SK-N-SH (cell line): ENCODE measurements at regions not wholly inside any gene's neighbourhood (a gene's known extent, or its start where the extent isn't known, plus 50 kb on each side); places are given as distances from the start of the nearest gene placed in this dataset.
A peak's percentile ranks its signal among the peaks of the same experiment; 100 is the strongest.

Source experiments
- CHD2 ChIP-seq: fragments of 150-350 bp; IDR thresholded peaks from 2 replicates; pipeline ENCODE4 v1.6.1; 2018; ENCODE audit warnings: low read length; ENCODE audit not compliant: partially characterized antibody
- CTCF ChIP-seq: fragments of 200-600 bp; sonication (generic); IDR thresholded peaks from 2 replicates; pipeline ENCODE4 v1.6.1; 2017; ENCODE audit warnings: antibody characterized with exemption, mild to moderate bottlenecking, moderate library complexity
- ELF1 ChIP-seq: IDR thresholded peaks from 2 replicates; pipeline ENCODE4 v1.4.0; 2012
- EP300 ChIP-seq, 2 experiments: IDR thresholded peaks; 2 replicates each; pipeline versions ENCODE4 v1.4.0 to v1.6.1; 2012; ENCODE audit warnings: borderline replicate concordance in 1 of 2, low read depth in 1 of 2, low read length in 1 of 2
- EZH2phosphoT487 ChIP-seq: fragments of 200-600 bp; sonication (generic); IDR thresholded peaks from 2 replicates; pipeline ENCODE4 v1.6.1; 2017; ENCODE audit warnings: low read depth, mixed run types, mild to moderate bottlenecking, antibody characterized with exemption, moderate library complexity, borderline replicate concordance
- FOXJ3 ChIP-seq: sonication (generic); formaldehyde crosslinking; IDR thresholded peaks from 2 replicates; pipeline ENCODE4 v1.5.1; 2020; ENCODE audit warnings: mild to moderate bottlenecking, missing genetic modification reagents
- GABPA ChIP-seq: IDR thresholded peaks from 2 replicates; pipeline ENCODE4 v1.4.0; 2012; ENCODE audit warnings: low read depth, mild to moderate bottlenecking
- GATA2 ChIP-seq: sonication (generic); formaldehyde crosslinking; IDR thresholded peaks from 2 replicates; pipeline ENCODE4 v1.5.0; 2020; ENCODE audit warnings: mild to moderate bottlenecking, missing genetic modification reagents
- MEF2A ChIP-seq: IDR thresholded peaks from 2 replicates; pipeline ENCODE4 v1.4.0; 2012; ENCODE audit warnings: low read depth, borderline replicate concordance
- MXI1 ChIP-seq: IDR thresholded peaks from 2 replicates; pipeline ENCODE4 v1.6.1; 2012; ENCODE audit warnings: mild to moderate bottlenecking, low read depth, low read length, improper control_type of control experiment
- POLR2AphosphoS5 ChIP-seq: IDR thresholded peaks from 2 replicates; pipeline ENCODE4 v1.6.1; 2012; ENCODE audit warnings: low read depth, low read length
- RAD21 ChIP-seq: IDR thresholded peaks from 2 replicates; pipeline ENCODE4 v1.6.1; 2012; ENCODE audit warnings: mild to moderate bottlenecking, low read length
- RXRA ChIP-seq: IDR thresholded peaks from 2 replicates; pipeline ENCODE4 v1.4.0; 2012; ENCODE audit warnings: low read depth, mild to moderate bottlenecking, borderline replicate concordance
- SIN3A ChIP-seq: IDR thresholded peaks from 2 replicates; pipeline ENCODE4 v1.6.1; 2012; ENCODE audit warnings: low read depth, mild to moderate bottlenecking, low read length, moderate library complexity, borderline replicate concordance
- TCF12 ChIP-seq: IDR thresholded peaks from 2 replicates; pipeline ENCODE4 v1.4.0; 2012
- YY1 ChIP-seq: IDR thresholded peaks from 2 replicates; pipeline ENCODE4 v1.4.0; 2012; ENCODE audit warnings: low read depth, mild to moderate bottlenecking
- TF ChIP-seq, protein P1 (sequence below): IDR thresholded peaks from 2 replicates; pipeline ENCODE4 v1.6.1; 2012; ENCODE audit warnings: mild to moderate bottlenecking, low read depth, low read length, moderate library complexity
- TF ChIP-seq, protein P2 (sequence below): fragments of 150-350 bp; IDR thresholded peaks from 2 replicates; pipeline ENCODE4 v1.6.1; 2016; ENCODE audit warnings: mild to moderate bottlenecking, low read depth, low read length
- TF ChIP-seq, protein P3 (sequence below): IDR thresholded peaks from 2 replicates; pipeline ENCODE4; 2012

DNA sequence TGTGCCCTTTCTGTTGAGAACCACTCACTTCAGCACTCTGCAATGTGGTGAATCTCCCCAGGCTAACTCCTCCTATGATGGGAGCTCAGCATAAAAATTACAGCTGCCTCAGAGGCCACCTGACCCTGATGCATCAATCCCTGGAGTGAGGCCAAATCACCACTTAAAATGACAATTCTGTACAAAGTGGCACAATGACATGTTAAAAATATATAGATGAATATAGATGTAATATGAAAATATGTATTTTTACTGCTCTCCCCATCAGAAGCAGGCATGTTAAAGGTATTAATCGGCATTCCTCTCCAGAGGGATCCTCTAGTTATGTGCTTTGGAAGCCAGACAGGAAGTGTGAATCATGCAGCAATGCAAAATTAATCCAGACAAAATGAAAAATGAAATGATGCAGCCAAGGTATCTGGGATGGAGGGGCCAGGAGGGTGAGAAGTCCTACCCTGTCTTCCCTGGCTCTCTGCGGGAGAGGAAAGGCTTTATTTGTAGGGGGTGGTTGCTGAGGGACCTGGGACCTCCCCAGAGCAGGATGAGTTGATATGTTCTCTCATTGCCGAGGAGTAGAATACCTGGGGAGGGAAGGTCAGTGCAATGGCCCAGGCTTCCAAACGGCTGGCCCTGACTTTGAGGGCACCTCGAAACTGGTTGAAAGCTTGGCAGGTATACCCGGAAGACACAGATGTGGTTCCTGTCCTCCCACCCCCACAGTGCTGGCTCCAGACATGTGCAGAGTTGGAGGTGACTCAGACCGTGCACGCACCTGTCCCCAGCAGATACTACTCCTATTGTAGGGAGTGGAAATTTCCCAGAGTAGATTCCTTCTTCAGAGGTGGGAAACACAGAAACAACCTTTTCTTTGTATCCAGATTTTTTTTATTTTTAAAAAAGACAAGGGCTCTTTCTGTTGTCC lies 347.9 kb upstream of the NCAM1 start (continued):
- TF ChIP-seq, protein P1, sequence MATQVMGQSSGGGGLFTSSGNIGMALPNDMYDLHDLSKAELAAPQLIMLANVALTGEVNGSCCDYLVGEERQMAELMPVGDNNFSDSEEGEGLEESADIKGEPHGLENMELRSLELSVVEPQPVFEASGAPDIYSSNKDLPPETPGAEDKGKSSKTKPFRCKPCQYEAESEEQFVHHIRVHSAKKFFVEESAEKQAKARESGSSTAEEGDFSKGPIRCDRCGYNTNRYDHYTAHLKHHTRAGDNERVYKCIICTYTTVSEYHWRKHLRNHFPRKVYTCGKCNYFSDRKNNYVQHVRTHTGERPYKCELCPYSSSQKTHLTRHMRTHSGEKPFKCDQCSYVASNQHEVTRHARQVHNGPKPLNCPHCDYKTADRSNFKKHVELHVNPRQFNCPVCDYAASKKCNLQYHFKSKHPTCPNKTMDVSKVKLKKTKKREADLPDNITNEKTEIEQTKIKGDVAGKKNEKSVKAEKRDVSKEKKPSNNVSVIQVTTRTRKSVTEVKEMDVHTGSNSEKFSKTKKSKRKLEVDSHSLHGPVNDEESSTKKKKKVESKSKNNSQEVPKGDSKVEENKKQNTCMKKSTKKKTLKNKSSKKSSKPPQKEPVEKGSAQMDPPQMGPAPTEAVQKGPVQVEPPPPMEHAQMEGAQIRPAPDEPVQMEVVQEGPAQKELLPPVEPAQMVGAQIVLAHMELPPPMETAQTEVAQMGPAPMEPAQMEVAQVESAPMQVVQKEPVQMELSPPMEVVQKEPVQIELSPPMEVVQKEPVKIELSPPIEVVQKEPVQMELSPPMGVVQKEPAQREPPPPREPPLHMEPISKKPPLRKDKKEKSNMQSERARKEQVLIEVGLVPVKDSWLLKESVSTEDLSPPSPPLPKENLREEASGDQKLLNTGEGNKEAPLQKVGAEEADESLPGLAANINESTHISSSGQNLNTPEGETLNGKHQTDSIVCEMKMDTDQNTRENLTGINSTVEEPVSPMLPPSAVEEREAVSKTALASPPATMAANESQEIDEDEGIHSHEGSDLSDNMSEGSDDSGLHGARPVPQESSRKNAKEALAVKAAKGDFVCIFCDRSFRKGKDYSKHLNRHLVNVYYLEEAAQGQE: peak; percentile 48; the same call in 1 of the 2 replicates
- TF ChIP-seq FOXJ3 (CRISPR knock-in tag) (no peak), RXRA (peak; percentile 76), RAD21 (no peak), CHD2 (peak; percentile 6), YY1 (0 out of 2 replicates have a peak, but pooled peaks have one; percentile 15), CTCF (no peak), GATA2 (CRISPR knock-in tag) (0 out of 2 replicates have a peak, but pooled peaks have one; percentile 23), GABPA (no peak), ELF1 (peak; percentile 36), MXI1 (no peak; the same call in 1 of the 2 replicates), POLR2AphosphoS5 (peak; percentile 33; the same call in 1 of the 2 replicates), TCF12 (peak; percentile 91; the same call in 1 of the 2 replicates), EZH2phosphoT487 (no peak), EP300 (IDR thresholded peaks at IDR 0.05; ENCODE audit: borderline replicate concordance in 1 of 2, low read depth in 1 of 2, low read length in 1 of 2) (peak; percentile 57 to 95; a peak in 3 of 4 replicates), SIN3A (0 out of 2 replicates have a peak, but pooled peaks have one; percentile 21), MEF2A (peak; percentile 64)
- TF ChIP-seq, protein P2, sequence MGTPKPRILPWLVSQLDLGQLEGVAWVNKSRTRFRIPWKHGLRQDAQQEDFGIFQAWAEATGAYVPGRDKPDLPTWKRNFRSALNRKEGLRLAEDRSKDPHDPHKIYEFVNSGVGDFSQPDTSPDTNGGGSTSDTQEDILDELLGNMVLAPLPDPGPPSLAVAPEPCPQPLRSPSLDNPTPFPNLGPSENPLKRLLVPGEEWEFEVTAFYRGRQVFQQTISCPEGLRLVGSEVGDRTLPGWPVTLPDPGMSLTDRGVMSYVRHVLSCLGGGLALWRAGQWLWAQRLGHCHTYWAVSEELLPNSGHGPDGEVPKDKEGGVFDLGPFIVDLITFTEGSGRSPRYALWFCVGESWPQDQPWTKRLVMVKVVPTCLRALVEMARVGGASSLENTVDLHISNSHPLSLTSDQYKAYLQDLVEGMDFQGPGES: no peak
- TF ChIP-seq, protein P3, sequence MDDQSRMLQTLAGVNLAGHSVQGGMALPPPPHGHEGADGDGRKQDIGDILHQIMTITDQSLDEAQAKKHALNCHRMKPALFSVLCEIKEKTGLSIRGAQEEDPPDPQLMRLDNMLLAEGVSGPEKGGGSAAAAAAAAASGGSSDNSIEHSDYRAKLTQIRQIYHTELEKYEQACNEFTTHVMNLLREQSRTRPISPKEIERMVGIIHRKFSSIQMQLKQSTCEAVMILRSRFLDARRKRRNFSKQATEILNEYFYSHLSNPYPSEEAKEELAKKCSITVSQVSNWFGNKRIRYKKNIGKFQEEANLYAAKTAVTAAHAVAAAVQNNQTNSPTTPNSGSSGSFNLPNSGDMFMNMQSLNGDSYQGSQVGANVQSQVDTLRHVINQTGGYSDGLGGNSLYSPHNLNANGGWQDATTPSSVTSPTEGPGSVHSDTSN: peak; percentile 96
- TF ChIP-seq, all 33 proteins: peak for 21
